WTC11 (cell line): ENCODE measurements at regions not wholly inside any gene's neighbourhood (a gene's known extent, or its start where the extent isn't known, plus 50 kb on each side); places are given as distances from the start of the nearest gene placed in this dataset.
"Not testable (repeated sequence)": the region's sequence is repeated elsewhere in the genome, so short reads cannot be mapped to it uniquely, and the experiment has no call there.

Experiments used
- JAZF1 ChIP-seq: fragments of 250-450 bp; sonication (Bioruptor Pico); IDR thresholded peaks from 2 replicates; pipeline ENCODE4 v1.9.0; 2021; ENCODE audit warnings: moderate library complexity, mild to moderate bottlenecking, inconsistent platforms
- OVOL2 ChIP-seq: fragments of 250-450 bp; sonication (Bioruptor Pico); IDR thresholded peaks from 2 replicates; pipeline ENCODE4 v1.9.0; 2021; ENCODE audit warnings: mild to moderate bottlenecking, borderline replicate concordance
- SMAD4 ChIP-seq: sonication (generic); formaldehyde crosslinking; IDR thresholded peaks from 2 replicates; pipeline ENCODE4 v1.8.0; 2022; ENCODE audit warnings: mild to moderate bottlenecking, missing genetic modification reagents
- ZNF263 ChIP-seq: sonication (generic); formaldehyde crosslinking; IDR thresholded peaks from 2 replicates; pipeline ENCODE4 v1.8.1; 2022; ENCODE audit warnings: low read depth, mild to moderate bottlenecking, moderate library complexity, missing genetic modification reagents
- TF ChIP-seq, protein P1 (sequence below): sonication (generic); formaldehyde crosslinking; IDR thresholded peaks from 2 replicates; pipeline ENCODE4 v1.8.0; 2023; ENCODE audit warnings: missing genetic modification reagents, mild to moderate bottlenecking, borderline replicate concordance
- TF ChIP-seq, protein P2 (sequence below): fragments of 200-600 bp; IDR thresholded peaks from 2 replicates; pipeline ENCODE4 v1.8.0; 2022; ENCODE audit warnings: antibody characterized with exemption
- TF ChIP-seq, protein P3 (sequence below): sonication (generic); formaldehyde crosslinking; IDR thresholded peaks from 2 replicates; pipeline ENCODE4 v1.8.1; 2023; ENCODE audit warnings: mild to moderate bottlenecking, missing genetic modification reagents, moderate library complexity

DNA sequence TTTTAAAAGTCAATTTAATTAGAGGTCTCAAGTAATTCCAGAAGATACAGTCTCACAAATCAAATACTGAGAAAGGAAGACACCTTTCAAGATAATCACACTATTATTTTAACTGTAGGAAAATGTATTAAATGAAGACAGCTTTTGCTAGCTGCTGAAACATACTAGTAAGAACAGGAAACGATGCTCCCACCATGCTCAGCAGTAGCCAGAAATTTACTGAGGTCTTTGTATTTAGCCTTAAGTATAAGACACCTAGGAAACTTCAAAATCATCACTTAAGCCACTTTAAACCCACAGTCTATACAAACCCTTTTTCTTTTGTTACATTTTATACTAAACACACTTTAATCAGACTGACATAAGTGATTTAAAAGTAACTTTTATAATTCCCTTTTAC is 72.7 kb upstream of the NPIPB12 start:
- TF ChIP-seq OVOL2, ZNF263, JAZF1, SMAD4 (CRISPR knock-in tag): not testable (repeated sequence)
- TF ChIP-seq, protein P1, sequence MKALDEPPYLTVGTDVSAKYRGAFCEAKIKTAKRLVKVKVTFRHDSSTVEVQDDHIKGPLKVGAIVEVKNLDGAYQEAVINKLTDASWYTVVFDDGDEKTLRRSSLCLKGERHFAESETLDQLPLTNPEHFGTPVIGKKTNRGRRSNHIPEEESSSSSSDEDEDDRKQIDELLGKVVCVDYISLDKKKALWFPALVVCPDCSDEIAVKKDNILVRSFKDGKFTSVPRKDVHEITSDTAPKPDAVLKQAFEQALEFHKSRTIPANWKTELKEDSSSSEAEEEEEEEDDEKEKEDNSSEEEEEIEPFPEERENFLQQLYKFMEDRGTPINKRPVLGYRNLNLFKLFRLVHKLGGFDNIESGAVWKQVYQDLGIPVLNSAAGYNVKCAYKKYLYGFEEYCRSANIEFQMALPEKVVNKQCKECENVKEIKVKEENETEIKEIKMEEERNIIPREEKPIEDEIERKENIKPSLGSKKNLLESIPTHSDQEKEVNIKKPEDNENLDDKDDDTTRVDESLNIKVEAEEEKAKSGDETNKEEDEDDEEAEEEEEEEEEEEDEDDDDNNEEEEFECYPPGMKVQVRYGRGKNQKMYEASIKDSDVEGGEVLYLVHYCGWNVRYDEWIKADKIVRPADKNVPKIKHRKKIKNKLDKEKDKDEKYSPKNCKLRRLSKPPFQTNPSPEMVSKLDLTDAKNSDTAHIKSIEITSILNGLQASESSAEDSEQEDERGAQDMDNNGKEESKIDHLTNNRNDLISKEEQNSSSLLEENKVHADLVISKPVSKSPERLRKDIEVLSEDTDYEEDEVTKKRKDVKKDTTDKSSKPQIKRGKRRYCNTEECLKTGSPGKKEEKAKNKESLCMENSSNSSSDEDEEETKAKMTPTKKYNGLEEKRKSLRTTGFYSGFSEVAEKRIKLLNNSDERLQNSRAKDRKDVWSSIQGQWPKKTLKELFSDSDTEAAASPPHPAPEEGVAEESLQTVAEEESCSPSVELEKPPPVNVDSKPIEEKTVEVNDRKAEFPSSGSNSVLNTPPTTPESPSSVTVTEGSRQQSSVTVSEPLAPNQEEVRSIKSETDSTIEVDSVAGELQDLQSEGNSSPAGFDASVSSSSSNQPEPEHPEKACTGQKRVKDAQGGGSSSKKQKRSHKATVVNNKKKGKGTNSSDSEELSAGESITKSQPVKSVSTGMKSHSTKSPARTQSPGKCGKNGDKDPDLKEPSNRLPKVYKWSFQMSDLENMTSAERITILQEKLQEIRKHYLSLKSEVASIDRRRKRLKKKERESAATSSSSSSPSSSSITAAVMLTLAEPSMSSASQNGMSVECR (CRISPR knock-in tag) = not testable (repeated sequence)
- TF ChIP-seq, protein P2, sequence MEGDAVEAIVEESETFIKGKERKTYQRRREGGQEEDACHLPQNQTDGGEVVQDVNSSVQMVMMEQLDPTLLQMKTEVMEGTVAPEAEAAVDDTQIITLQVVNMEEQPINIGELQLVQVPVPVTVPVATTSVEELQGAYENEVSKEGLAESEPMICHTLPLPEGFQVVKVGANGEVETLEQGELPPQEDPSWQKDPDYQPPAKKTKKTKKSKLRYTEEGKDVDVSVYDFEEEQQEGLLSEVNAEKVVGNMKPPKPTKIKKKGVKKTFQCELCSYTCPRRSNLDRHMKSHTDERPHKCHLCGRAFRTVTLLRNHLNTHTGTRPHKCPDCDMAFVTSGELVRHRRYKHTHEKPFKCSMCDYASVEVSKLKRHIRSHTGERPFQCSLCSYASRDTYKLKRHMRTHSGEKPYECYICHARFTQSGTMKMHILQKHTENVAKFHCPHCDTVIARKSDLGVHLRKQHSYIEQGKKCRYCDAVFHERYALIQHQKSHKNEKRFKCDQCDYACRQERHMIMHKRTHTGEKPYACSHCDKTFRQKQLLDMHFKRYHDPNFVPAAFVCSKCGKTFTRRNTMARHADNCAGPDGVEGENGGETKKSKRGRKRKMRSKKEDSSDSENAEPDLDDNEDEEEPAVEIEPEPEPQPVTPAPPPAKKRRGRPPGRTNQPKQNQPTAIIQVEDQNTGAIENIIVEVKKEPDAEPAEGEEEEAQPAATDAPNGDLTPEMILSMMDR = not testable (repeated sequence)
- TF ChIP-seq, protein P3, sequence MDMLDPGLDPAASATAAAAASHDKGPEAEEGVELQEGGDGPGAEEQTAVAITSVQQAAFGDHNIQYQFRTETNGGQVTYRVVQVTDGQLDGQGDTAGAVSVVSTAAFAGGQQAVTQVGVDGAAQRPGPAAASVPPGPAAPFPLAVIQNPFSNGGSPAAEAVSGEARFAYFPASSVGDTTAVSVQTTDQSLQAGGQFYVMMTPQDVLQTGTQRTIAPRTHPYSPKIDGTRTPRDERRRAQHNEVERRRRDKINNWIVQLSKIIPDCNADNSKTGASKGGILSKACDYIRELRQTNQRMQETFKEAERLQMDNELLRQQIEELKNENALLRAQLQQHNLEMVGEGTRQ (CRISPR knock-in tag) = not testable (repeated sequence)
